Fibroblast of mammary gland (primary cell): ENCODE measurements at regions not wholly inside any gene's neighbourhood (a gene's known extent, or its start where the extent isn't known, plus 50 kb on each side); places are given as distances from the start of the nearest gene placed in this dataset.

ENCODE experiments used
- DNase-seq: peaks from one replicate; pipeline ENCODE4 v3.0.0-alpha.2; 2010; ENCODE audit warnings: low read depth
- H3K4me3 ChIP-seq: 2 replicates; pipeline ENCODE4 v1.5.1; 2011; ENCODE audit warnings: low read depth, mild to moderate bottlenecking, low read length, moderate library complexity; ENCODE audit not compliant: control insufficient read depth
- CTCF ChIP-seq: conservative IDR thresholded peaks from 2 replicates; pipeline ENCODE4 v1.5.1; 2011; ENCODE audit warnings: low read depth, low read length, inconsistent platforms; ENCODE audit not compliant: control insufficient read depth, insufficient read depth

DNA sequence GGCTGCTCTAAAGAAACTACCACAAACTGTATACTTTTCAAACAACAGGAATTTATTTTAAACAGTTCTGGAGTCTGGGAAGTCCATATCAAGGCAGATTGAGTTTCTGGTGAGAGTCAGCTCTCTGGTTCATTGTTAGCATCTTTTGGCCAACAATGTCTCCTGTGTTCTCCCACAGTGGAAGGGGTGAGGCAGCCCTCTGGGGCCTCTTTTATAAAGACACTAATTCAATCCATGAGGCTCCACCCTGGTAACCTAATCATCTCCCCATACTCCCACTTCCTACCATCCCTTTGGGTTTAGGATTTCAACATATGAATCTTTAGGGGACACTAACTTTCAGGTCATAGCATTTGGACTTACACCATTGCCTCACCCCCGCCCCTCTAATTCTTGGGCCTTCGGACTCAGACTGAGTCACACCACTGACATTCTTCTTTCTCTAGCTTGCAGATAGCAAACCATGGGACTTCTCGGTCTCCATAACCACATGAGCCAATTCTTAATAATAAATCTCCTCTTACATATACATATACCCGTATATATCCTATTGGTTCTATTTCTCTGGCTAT, 64.3 kb upstream of the ANTXRL start:
- TF ChIP-seq CTCF, result no peak
- DNase-seq, result peak; percentile 11
- no peak overlapping the region for H3K4me3 ChIP-seq

- TF ChIP-seq CTCF, result peak; percentile 19
- no peak for DNase-seq
- H3K4me3 ChIP-seq, result no peak overlapping the region
Measured at GRCh38 chr10:46223064-46223480, 63.7 kb upstream of the ANTXRL start.

DNA sequence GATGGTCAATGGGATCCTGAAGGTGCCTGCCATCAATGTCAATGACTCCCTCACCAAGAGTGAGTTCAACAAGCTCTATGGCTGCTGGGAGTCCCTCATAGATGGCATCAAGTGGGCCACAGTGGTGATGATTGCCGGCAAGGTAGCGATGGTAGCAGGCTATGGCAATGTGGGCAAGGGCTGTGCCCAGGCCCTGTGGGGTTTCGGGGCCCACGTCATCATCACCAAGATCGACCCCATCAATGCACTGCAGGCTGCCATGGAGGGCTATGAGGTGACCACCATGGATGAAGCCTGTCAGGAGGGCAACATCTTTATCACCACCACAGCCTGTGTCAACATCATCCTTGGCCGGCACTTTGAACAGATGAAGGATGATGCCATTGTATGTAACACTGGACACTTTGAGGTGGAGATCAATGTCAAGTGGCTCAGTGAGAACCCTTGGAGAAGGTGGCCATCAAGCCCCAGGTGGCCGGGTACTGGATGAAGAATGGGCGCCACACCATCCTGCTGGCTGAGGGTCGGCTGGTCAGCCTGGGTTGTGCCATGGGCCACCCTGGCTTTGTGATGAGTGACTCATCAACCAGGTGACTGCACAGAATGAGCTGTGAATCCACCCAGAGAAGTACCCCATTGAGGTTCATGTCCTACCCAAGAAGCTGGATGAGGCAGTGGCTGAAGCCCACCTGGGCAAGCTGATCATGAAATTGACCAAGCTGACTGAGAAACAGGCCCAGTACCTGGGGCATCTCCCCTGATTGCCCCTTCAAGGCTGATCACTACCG, 63.0 kb upstream of the ANTXRL start:
- DNase-seq, result no peak
- TF ChIP-seq CTCF, result no peak
- no peak overlapping the region for H3K4me3 ChIP-seq

DNA sequence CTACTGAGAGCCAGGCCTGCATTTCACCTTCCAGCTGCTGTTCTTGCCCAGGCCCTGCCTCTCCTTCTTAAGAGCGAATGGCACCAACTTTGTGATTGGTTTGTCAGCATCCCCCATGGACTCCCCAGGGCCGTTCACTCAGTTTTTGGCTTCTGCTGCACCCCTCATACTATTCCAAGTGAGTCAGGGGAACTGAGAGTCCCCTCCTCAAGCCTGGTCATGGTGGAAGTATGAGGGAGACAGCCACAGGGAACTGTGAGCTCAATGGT, 62.4 kb upstream of the ANTXRL start:
- H3K4me3 ChIP-seq, result no peak overlapping the region
- TF ChIP-seq CTCF, result no peak
- DNase-seq, result no peak

GRCh38 chr10:46225597-46225996, 61.2 kb upstream of the ANTXRL start:
- DNase-seq, result no peak
- TF ChIP-seq CTCF, result no peak
- H3K4me3 ChIP-seq, result no peak overlapping the region

- DNase-seq, result no peak
- no peak for TF ChIP-seq CTCF
- H3K4me3 ChIP-seq, result no peak overlapping the region
Measured at GRCh38 chr10:46226232-46226631, 60.6 kb upstream of the ANTXRL start.
